GM23338 (cell line): ENCODE measurements at regions not wholly inside any gene's neighbourhood (a gene's known extent, or its start where the extent isn't known, plus 50 kb on each side); places are given as distances from the start of the nearest gene placed in this dataset.

Experiments
- CREB1 ChIP-seq: fragments of 250-450 bp; sonication (Bioruptor Pico); IDR thresholded peaks from 2 replicates; pipeline ENCODE4 v1.5.0; 2020; ENCODE audit warnings: low read depth, mild to moderate bottlenecking, moderate library complexity
- CTCF ChIP-seq, 2 experiments: fragments of 200-600 bp in 1 of 2; sonication (generic) in 1 of 2; conservative IDR thresholded peaks; 2 replicates each; pipeline versions ENCODE4 v1.5.1 to v1.6.1; 2016 to 2017; ENCODE audit warnings: antibody characterized with exemption in 2 of 2, low read depth in 2 of 2, mild to moderate bottlenecking in 2 of 2, moderate library complexity in 1 of 2
- ETS1 ChIP-seq: IDR thresholded peaks from 2 replicates; pipeline ENCODE4 v1.6.1; 2016; ENCODE audit warnings: antibody characterized with exemption
- EZH2 ChIP-seq: fragments of 200-600 bp; sonication (generic); IDR thresholded peaks from one replicate; pipeline ENCODE4 v1.8.0; 2017; ENCODE audit warnings: antibody characterized with exemption, mild to moderate bottlenecking, low read depth; ENCODE audit not compliant: unreplicated experiment
- EZH2phosphoT487 ChIP-seq: fragments of 200-600 bp; sonication (generic); IDR thresholded peaks from one replicate; pipeline ENCODE4 v1.8.1; 2018; ENCODE audit warnings: antibody characterized with exemption; ENCODE audit not compliant: unreplicated experiment
- JUNB ChIP-seq: IDR thresholded peaks from one replicate; pipeline ENCODE4 v1.6.1; 2016; ENCODE audit warnings: antibody characterized with exemption; ENCODE audit not compliant: unreplicated experiment
- NANOG ChIP-seq: IDR thresholded peaks from 2 replicates; pipeline ENCODE4 v1.6.1; 2016; ENCODE audit warnings: antibody characterized with exemption, borderline replicate concordance
- POLR2AphosphoS5 ChIP-seq: IDR thresholded peaks from 2 replicates; pipeline ENCODE4 v1.6.1; 2016; ENCODE audit warnings: antibody characterized with exemption, low read depth
- REST ChIP-seq: IDR thresholded peaks from one replicate; pipeline ENCODE4 v1.6.1; 2018; ENCODE audit warnings: antibody characterized with exemption; ENCODE audit not compliant: unreplicated experiment
- STAT1 ChIP-seq: IDR thresholded peaks from one replicate; pipeline ENCODE4 v1.6.1; 2016; ENCODE audit warnings: antibody characterized with exemption; ENCODE audit not compliant: unreplicated experiment
- ZNF114 ChIP-seq: fragments of 250-450 bp; sonication (Bioruptor Pico); IDR thresholded peaks from 2 replicates; pipeline ENCODE4 v1.5.0; 2020; ENCODE audit warnings: mild to moderate bottlenecking, moderate library complexity
- ZNF331 ChIP-seq: fragments of 250-450 bp; sonication (Bioruptor Pico); IDR thresholded peaks from 2 replicates; pipeline ENCODE4 v1.5.0; 2020; ENCODE audit warnings: low read depth, mild to moderate bottlenecking, moderate library complexity
- ZNF462 ChIP-seq: fragments of 250-450 bp; sonication (Bioruptor Pico); IDR thresholded peaks from 2 replicates; pipeline ENCODE4 v1.5.0; 2020; ENCODE audit warnings: mild to moderate bottlenecking, moderate library complexity

GRCh38 chr2:5951471-5951870 lies 259.3 kb downstream of the SOX11 start:
- TF ChIP-seq CREB1 (no peak), CTCF (conservative IDR thresholded peaks at IDR 0.05; ENCODE audit: low read depth in 2 of 2) (no peak), REST (no peak), ZNF331 (no peak), ETS1 (no peak), POLR2AphosphoS5 (no peak), EZH2 (no peak), STAT1 (no peak), EZH2phosphoT487 (no peak), JUNB (no peak), ZNF462 (CRISPR knock-in tag) (no peak), ZNF114 (CRISPR knock-in tag) (no peak), NANOG (no peak)
